B cell (primary cell): ENCODE measurements at regions not wholly inside any gene's neighbourhood (a gene's known extent, or its start where the extent isn't known, plus 50 kb on each side); places are given as distances from the start of the nearest gene placed in this dataset.

Source experiments
- CTCF ChIP-seq: fragments of 200-600 bp; IDR thresholded peaks from one replicate; pipeline ENCODE4 v1.8.0; 2022; ENCODE audit warnings: antibody characterized with exemption, mild to moderate bottlenecking
- EZH2 ChIP-seq: IDR thresholded peaks from 2 replicates; pipeline ENCODE4 v1.6.1; 2012; ENCODE audit warnings: borderline replicate concordance, low read depth, mild to moderate bottlenecking, moderate library complexity, low read length; ENCODE audit not compliant: insufficient read depth, poor library complexity, severe bottlenecking

GRCh38 chr18:73852789-73853549 lies 294.7 kb downstream of the FBXO15 start:
- TF ChIP-seq CTCF (no peak), EZH2 (no peak)
